ENCODE measurements at regions not wholly inside any gene's neighbourhood (a gene's known extent, or its start where the extent isn't known, plus 50 kb on each side); places are given as distances from the start of the nearest gene placed in this dataset.

DNA sequence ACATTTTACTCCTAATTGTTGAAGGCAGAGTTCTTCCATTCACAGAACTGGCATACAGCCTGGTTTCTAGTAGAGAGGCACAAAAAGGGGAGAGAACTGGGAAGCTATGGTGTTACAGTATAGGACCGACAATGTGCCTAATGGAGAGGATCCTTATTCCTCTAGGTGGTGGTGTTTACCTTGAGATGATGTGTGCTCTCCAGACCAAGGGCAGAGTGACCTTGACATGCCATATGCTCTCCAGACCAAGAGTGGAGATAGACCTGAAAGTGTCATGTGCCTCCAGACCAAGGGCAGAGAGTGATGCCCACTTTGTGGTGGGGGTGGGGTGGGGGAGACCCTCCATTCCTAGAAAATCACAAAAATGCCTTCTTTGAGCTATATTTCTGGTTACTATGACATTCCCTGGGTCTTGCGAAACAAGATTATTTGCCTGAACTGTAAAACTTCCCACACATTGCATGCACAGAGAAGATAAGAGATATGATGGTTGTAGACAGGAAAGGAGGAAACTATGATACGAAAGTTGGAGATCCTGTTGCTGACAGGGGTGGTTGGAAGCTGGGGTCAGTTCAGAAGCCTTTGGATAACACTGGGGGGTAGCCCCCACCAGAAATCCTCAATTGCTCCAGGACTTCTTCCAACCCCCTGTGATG, 119.7 kb downstream of the TEX13C start:
- TF ChIP-seq, protein P1, sequence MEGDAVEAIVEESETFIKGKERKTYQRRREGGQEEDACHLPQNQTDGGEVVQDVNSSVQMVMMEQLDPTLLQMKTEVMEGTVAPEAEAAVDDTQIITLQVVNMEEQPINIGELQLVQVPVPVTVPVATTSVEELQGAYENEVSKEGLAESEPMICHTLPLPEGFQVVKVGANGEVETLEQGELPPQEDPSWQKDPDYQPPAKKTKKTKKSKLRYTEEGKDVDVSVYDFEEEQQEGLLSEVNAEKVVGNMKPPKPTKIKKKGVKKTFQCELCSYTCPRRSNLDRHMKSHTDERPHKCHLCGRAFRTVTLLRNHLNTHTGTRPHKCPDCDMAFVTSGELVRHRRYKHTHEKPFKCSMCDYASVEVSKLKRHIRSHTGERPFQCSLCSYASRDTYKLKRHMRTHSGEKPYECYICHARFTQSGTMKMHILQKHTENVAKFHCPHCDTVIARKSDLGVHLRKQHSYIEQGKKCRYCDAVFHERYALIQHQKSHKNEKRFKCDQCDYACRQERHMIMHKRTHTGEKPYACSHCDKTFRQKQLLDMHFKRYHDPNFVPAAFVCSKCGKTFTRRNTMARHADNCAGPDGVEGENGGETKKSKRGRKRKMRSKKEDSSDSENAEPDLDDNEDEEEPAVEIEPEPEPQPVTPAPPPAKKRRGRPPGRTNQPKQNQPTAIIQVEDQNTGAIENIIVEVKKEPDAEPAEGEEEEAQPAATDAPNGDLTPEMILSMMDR (IDR thresholded peaks at IDR 0.05; ENCODE audit: low read depth, low read length, poor library complexity, severe bottlenecking) = no peak
- no peak for TF ChIP-seq EZH2phosphoT487 (IDR thresholded peaks at IDR 0.05; ENCODE audit: borderline replicate concordance, low read length)
